Osteoblast (primary cell): ENCODE measurements at regions not wholly inside any gene's neighbourhood (a gene's known extent, or its start where the extent isn't known, plus 50 kb on each side); places are given as distances from the start of the nearest gene placed in this dataset.

Source experiments
- DNase-seq: peaks from one replicate; pipeline ENCODE4 v3.0.0; 2011; ENCODE audit warnings: low spot score, mixed read lengths; ENCODE audit not compliant: insufficient read length; ENCODE audit errors: missing footprints
- H2AFZ ChIP-seq: 2 replicates; pipeline ENCODE4 v1.6.0; 2011; ENCODE audit warnings: mild to moderate bottlenecking, low read length
- H3K27ac ChIP-seq: 2 replicates; pipeline ENCODE4 v1.5.1; 2011; ENCODE audit warnings: mild to moderate bottlenecking, low read depth, low read length, moderate library complexity
- H3K27me3 ChIP-seq: 2 replicates; pipeline ENCODE4 v1.6.0; 2012; ENCODE audit warnings: mild to moderate bottlenecking, control low read depth, inconsistent platforms, low read length, moderate library complexity; ENCODE audit not compliant: insufficient read depth
- H3K36me3 ChIP-seq: 2 replicates; pipeline ENCODE4 v1.5.1; 2011; ENCODE audit warnings: mild to moderate bottlenecking, low read length, control low read depth, moderate library complexity; ENCODE audit not compliant: insufficient read depth
- H3K4me1 ChIP-seq: 2 replicates; pipeline ENCODE4 v1.5.1; 2011; ENCODE audit warnings: mild to moderate bottlenecking, low read length, control low read depth, moderate library complexity; ENCODE audit not compliant: insufficient read depth
- H3K4me2 ChIP-seq: 2 replicates; pipeline ENCODE4 v1.6.0; 2011; ENCODE audit warnings: mild to moderate bottlenecking, low read length; ENCODE audit not compliant: insufficient read depth
- H3K4me3 ChIP-seq: fragments of 200-600 bp; sonication (generic); 3 replicates; pipeline ENCODE4 v1.5.1; 2012; ENCODE audit warnings: mild to moderate bottlenecking, low read length, inconsistent platforms; ENCODE audit not compliant: insufficient read depth
- H3K79me2 ChIP-seq: 2 replicates; pipeline ENCODE4 v1.6.0; 2012; ENCODE audit warnings: mild to moderate bottlenecking, low read length, control low read depth, inconsistent platforms; ENCODE audit not compliant: insufficient read depth
- H3K9me3 ChIP-seq: 2 replicates; pipeline ENCODE4 v1.5.1; 2011; ENCODE audit warnings: low read depth, low read length, control low read depth
- H4K20me1 ChIP-seq: 2 replicates; pipeline ENCODE4 v1.6.0; 2012; ENCODE audit warnings: mild to moderate bottlenecking, low read length, control low read depth; ENCODE audit not compliant: insufficient read depth
- TF ChIP-seq, protein P1 (sequence below): IDR thresholded peaks from 2 replicates; pipeline ENCODE4 v1.5.1; 2011; ENCODE audit warnings: mild to moderate bottlenecking, low read depth, low read length, moderate library complexity; ENCODE audit errors: extremely low read depth

DNA sequence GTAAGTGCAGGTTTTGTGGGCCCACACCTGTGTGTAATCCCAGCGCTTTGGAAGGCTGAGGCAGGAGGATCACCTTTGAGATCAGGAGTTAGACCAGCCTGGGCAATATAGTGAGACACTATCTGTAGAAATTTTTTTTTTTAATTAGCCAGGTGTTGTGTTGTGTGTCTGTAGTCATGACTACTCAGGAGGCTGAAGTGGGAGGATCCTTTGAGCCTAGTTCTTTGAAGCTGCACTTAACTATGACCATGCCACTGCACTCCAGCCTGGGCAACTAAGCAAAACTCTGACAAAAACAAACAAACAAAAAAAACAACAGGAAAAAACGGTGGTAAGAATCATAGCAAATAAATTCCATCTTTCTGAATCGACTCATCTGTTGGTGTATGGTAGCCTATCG, 268.6 kb upstream of the PDGFD start:
- no peaks in the 10 kb centered on the region for H4K20me1 ChIP-seq
- H2AFZ ChIP-seq, result no peak overlapping the region
- no peaks in the 10 kb centered on the region for H3K79me2 ChIP-seq
- H3K4me2 ChIP-seq, result no peak overlapping the region
- no peak overlapping the region for H3K4me3 ChIP-seq
- H3K4me1 ChIP-seq, result no peaks in the 10 kb centered on the region
- H3K9me3 ChIP-seq, result no peaks in the 10 kb centered on the region
- no peak overlapping the region for H3K27ac ChIP-seq
- no peaks in the 10 kb centered on the region for H3K36me3 ChIP-seq
- no peak for DNase-seq
- H3K27me3 ChIP-seq, result no peaks in the 10 kb centered on the region
- TF ChIP-seq, protein P1, sequence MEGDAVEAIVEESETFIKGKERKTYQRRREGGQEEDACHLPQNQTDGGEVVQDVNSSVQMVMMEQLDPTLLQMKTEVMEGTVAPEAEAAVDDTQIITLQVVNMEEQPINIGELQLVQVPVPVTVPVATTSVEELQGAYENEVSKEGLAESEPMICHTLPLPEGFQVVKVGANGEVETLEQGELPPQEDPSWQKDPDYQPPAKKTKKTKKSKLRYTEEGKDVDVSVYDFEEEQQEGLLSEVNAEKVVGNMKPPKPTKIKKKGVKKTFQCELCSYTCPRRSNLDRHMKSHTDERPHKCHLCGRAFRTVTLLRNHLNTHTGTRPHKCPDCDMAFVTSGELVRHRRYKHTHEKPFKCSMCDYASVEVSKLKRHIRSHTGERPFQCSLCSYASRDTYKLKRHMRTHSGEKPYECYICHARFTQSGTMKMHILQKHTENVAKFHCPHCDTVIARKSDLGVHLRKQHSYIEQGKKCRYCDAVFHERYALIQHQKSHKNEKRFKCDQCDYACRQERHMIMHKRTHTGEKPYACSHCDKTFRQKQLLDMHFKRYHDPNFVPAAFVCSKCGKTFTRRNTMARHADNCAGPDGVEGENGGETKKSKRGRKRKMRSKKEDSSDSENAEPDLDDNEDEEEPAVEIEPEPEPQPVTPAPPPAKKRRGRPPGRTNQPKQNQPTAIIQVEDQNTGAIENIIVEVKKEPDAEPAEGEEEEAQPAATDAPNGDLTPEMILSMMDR, result no peak

DNA sequence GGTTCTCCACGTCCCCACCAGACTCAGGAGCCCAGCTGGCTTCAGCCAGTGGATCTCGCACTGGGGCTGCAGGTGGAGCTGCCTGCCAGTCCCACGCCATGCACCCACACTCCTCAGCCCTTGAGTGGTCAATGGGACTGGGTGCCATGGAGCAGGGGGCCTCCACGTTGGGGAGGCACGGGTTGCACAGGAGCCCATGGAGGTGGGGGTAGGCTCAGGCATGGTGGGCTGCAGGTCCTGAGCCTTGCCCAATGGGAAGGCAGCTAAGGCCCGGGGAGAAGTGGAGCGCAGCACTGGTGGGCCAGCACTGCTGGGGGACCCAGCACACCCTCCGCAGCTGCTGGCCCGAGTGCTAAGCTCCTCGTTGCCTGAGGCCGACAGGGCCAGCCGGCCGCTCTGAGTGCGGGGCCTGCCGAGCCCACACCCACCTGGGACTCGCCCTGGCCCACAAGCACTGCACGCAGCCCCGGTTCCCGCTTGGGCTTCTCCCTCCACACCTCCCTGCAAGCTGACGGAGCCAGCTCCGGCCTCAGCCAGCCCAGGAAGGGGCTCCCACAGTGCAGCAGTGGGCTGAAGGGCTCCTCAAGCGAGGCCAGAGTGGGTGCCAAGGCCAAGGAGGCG, 258.5 kb upstream of the PDGFD start:
- Histone ChIP-seq H3K36me3 (no peaks in the 10 kb centered on the region), H2AFZ (no peak overlapping the region), H3K27me3 (no peaks in the 10 kb centered on the region), H3K27ac (no peak overlapping the region), H4K20me1 (no peaks in the 10 kb centered on the region), H3K4me2 (no peak overlapping the region), H3K9me3 (no peaks in the 10 kb centered on the region), H3K79me2 (no peaks in the 10 kb centered on the region), H3K4me1 (no peaks in the 10 kb centered on the region), H3K4me3 (no peak overlapping the region)
- no peak for DNase-seq
- TF ChIP-seq, protein P1, result no peak

DNA sequence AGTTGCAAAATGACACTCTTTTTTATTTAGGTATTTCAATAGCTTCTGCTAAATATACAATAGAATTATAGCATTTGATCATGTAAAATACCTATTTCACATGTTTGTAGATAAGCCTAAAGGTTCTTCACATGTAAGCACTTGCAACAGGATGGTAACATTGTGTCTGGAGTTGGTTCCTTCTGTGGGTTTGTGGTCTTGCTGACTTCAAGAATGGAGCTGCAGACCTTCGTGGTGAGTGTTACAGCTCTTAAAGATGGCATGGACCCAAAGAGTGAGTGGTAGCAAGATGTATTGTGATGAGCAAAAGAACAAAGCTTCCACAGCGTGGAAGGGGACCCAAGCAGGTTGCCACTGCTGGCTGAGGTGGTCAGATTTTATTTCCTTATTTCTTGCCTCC, 246.4 kb upstream of the PDGFD start:
- no peak overlapping the region for H3K4me2 ChIP-seq
- H4K20me1 ChIP-seq, result no peaks in the 10 kb centered on the region
- no peaks in the 10 kb centered on the region for H3K4me1 ChIP-seq
- no peaks in the 10 kb centered on the region for H3K9me3 ChIP-seq
- H3K27ac ChIP-seq, result no peak overlapping the region
- no peaks in the 10 kb centered on the region for H3K79me2 ChIP-seq
- no peaks in the 10 kb centered on the region for H3K27me3 ChIP-seq
- DNase-seq, result no peak
- TF ChIP-seq, protein P1, result no peak
- no peaks in the 10 kb centered on the region for H3K36me3 ChIP-seq
- no peak overlapping the region for H2AFZ ChIP-seq
- no peak overlapping the region for H3K4me3 ChIP-seq

DNA sequence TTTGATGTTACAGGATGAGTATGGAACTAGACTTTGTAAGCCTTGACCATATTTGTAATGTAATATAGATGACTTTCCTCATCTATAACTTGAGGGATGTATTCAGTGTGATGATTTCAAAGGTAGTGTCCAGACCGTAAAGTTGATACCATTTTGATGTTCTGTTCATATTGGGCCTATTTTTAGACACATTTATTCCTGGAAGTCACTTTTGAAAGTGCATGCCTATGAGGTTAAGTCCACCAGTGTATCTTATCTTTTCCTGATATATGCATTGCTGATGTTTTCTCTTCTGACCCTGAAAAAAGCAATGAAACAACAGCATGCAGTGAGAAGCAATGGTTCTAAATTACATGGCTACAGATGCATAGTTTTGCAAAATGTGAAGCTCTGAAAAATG, 244.7 kb upstream of the PDGFD start:
- TF ChIP-seq, protein P1, result no peak
- no peak overlapping the region for H3K4me3 ChIP-seq
- H3K79me2 ChIP-seq, result no peaks in the 10 kb centered on the region
- H3K36me3 ChIP-seq, result no peaks in the 10 kb centered on the region
- H3K4me2 ChIP-seq, result no peak overlapping the region
- no peak overlapping the region for H2AFZ ChIP-seq
- H3K27me3 ChIP-seq, result no peaks in the 10 kb centered on the region
- H3K9me3 ChIP-seq, result no peaks in the 10 kb centered on the region
- DNase-seq, result no peak
- no peaks in the 10 kb centered on the region for H4K20me1 ChIP-seq
- H3K4me1 ChIP-seq, result no peaks in the 10 kb centered on the region
- no peak overlapping the region for H3K27ac ChIP-seq
